ENCODE measurements at regions not wholly inside any gene's neighbourhood (a gene's known extent, or its start where the extent isn't known, plus 50 kb on each side); places are given as distances from the start of the nearest gene placed in this dataset.
"Not testable (repeated sequence)": the region's sequence is repeated elsewhere in the genome, so short reads cannot be mapped to it uniquely, and the experiment has no call there.

DNA sequence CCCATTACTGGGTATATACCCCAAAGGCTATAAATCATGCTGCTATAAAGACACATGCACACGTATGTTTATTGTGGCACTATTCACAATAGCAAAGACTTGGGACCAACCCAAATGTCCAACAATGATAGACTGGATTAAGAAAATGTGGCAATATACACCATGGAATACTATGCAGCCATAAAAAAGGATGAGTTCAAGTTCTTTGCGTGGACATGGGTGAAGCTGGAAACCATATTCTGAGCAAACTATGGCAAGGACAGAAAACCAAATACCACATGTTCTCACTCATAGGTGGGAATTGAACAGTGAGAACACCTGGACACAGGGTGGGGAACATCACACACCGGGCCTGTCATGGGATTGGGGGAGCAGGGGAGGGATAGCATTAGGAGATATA, 54.4 kb upstream of the MUCL1 start:
- DNase-seq = not testable (repeated sequence)

DNA sequence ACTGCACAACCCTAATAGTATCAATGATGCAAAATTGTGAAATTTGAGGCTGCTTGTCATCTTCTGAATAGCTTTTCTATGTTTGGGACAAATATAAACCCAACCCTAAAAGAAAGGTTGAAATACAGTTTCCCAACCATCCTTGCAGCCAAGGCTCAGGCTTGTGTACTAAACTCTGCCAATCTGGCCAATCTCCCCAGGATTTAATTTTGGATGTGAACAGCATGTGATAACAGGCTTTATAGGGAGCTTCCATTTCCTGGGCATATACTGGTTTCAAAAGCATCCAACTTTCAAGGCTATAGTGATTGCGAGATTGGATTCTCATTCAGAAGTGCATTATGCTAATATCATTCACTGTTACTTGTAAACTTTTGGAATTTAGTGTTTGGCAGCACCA, 55.7 kb upstream of the MUCL1 start:
- no peak for DNase-seq

DNA sequence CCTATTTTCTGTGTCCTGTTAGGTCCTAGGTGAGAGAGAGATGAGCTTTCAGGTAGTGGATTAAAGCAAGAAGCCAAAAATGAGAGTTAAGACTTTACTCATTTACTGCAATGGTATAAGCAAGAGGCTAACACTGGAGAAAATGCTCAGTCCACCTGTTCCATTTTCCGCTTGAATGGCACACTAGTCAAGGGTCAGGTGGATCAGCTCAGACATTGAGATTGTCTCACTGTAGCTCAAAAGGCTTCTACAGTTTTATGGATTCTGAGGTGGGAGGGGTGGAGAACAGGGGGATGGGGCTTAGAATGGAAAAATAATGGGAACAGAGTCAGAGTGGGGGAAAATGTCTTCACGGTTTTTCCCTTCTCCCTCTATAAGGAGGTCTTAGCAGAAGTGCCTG, 57.3 kb upstream of the MUCL1 start:
- DNase-seq = no peak

DNA sequence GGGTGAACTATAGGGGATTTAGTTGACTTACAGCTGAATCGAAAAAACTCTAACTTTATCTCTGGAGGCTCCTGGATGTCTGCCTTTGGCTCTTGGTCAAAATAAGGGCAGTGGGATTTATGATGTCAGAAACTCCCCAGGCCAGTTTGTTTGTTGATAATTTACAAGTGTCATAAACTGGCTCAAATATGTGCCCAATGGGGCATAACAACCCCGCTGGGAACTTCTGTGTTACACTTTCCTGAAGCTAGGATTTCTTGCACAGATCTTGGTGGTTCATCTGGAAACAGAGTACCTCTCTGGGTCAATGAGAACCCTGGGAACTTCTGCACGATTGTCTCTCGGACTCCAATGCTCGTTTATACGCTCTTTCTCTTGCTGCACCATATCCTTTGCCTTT, 58.7 kb upstream of the MUCL1 start:
- DNase-seq = no peak

DNA sequence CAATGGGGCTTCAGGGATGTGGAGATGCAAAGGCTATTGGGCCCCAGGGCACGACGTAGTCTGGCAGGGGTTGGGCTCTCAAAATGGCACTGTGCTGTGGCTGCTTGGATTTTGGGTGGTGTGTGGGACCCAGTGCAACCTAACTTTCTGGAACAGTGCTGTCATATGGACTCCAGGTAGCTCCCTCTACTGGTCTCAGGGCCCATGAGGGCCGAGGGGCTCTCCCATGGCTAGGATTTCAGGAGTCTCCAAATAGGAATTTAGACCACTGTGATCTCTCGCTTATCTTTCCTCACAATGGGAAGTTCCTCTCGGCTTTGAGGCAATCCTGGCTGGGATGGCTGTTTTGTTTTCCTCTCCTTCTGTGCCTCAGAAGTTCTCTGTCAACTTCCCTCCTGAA, 68.2 kb upstream of the MUCL1 start:
- no peak for DNase-seq

DNA sequence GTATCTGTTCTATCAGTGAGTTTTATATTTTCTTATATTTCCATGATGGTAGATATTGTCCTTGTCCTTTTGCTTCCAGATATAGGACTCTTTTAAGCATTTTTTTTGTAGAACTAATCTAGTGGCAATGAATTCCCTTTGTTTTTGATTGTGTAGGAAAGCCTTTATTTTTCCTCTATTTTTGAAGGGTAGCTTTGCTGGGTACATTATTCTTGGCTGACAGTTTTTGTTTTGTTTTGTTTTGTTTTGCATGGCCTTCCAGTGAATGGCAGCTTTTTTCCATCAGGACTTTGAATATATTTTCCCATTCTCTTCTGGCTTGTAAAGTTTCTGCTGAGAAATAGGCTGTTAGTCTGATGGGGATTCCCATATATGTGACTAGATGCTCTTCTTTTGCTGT, 70.2 kb upstream of the MUCL1 start:
- no peak for DNase-seq

DNA sequence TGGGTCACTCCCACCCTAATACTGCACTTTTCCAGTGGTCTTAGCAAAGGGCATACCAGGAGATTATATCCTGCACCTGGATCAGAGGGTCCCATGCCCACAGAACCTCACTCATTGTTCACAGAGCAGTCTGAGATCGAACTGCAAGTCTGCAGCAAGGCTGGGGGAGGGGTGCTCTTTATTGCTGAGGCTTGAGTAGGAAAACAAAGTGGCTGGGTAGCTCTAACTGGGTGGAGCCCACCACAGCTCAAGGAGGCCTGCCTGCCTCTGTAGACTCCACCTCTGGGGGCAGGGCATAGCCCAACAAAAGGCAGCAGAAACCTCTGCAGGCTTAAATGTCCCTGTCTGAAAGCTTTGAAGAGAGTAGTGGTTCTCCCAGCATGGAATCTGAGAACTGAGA, 77.3 kb upstream of the MUCL1 start:
- DNase-seq = not testable (repeated sequence)

DNA sequence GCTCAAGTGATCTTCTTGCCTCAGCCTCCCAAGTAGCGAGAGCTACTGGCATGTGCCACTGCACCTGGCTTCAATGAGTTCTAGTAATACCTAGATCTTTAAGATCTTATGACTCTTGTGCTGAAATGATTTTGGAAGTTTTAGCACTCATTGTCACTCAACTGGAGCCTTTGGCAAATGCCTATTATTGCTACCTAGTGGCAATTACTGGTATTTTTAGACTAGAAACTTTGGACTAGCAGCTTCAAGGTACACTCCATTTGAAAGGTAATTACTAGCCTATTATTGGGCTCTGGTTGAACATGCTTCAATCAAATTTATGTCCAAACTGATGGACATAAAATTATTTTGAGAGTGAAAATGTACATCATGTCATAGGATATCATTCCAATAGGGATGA, 80.7 kb upstream of the MUCL1 start:
- DNase-seq = no peak

DNA sequence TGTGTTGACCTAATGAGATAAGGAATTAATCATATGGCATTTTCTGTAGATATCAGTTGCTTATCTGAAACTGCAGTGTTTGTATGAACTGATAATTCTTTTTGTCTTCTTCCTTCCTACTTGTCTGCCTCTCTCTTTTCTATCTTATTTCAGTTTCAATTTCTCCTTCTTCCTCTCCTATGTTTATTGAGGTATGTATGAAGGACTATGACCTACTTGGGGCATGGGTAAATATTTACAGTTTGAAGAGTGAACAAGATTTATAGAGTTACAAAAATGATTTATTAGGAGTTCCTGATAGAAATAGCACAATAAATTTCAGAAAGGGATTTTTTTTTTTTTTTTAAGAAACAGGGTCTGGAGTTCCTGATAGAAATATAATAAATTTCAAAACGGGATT, 88.7 kb upstream of the MUCL1 start:
- no peak for DNase-seq

DNA sequence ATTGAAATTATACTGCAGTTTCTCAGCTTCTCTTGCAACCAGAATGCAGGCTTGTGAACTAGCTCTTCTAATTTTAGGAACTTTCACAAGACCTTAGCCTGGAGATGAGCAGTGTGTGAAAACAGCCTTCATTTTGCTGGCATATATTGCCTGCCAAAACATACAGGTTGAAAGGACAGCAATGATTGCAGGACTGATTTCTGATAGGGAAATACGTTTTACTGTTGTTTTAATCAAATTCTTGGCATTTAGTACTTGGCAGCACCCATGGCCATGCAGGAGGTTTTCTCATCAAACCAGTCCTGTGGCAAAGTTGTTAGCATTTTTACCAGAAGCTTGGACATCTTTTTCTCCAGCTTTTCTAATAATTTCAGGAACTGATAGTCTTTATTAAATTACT, 91.9 kb upstream of the MUCL1 start:
- DNase-seq = no peak

DNA sequence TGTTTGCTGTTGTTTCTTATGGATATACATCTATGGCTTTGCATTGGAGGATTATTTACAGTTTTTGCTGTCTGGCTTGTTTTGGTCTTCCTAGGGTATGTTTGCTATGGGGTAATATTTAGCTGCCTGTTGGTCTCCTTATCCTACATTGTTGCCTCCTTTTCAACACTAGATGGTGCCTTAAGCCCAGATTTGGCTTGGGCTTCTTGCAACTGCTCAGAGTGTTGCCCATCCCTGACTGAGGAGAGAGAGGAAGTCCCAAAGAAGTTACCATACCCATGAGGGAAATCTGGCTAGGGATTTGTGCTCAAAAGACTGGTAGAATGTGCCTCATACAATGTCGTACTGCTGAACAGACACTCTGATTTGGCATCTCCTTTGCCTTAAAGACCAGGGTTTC, 94.6 kb upstream of the MUCL1 start:
- no peak for DNase-seq

DNA sequence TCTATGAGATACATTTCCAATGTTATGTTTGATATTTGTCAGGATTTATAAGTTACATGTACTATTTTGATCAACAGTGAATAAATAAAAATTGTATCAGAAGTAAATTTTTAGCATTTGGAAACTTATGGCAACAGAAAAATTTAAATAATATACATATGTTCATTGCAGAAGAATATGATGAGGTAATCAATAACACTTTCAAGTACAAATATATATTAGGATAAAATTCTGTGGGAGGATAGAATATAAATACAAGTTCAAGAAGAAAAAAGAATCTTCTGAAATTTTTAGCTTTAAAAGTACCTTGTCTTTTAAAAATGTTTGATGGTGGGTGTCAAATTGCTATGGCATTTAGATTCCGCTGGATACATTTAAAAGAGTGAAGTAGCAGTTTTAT, 102.8 kb upstream of the MUCL1 start:
- DNase-seq = no peak

DNA sequence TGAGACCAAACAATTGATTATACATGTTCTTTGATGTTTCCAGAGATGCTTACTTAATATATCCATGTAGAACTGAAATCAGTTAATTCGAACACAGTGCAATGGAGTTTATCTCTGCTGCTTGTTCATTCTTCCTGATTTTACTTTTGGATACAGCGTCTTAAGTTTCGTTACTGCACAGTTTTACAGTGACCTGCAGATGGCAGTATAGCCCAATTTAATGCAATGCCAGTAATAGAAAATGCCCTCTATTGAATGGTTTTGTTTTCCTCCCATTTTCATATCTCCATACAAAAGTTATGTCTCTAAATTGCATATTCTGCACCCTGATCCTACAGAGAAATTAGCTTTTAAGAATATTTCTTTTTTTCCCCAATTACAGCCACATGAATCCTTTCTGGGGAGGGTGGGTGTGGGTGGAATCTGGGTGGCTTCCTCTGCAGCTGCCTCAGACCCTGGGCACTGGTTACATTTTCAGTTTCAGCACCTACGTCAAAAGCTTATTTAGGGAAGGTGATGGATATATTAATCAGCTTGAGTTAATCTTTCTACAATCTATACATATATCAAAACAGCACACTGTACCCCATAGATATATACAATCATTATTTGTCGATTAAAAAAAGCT, 101.1 kb upstream of the DCD start:
- DNase-seq = peak; percentile 22

DNA sequence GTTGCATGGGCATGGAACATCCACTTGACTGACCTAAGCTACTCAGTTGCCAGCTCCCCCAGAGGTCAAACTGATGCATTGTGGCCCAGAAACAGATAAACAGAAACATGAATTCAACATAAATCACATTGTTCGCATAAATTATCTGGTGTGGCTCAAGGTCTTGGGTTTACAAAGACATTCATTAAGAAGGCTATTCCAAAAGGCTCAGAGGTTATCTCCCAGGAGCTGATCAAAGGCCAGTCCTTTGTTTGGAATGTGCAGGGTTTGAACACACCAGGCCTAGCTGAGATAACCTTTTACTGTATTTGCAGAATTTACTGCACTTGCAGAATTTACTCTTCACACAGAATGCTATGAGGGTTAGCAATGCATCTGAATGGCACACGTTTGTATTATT, 96.4 kb upstream of the DCD start:
- no peak for DNase-seq

DNA sequence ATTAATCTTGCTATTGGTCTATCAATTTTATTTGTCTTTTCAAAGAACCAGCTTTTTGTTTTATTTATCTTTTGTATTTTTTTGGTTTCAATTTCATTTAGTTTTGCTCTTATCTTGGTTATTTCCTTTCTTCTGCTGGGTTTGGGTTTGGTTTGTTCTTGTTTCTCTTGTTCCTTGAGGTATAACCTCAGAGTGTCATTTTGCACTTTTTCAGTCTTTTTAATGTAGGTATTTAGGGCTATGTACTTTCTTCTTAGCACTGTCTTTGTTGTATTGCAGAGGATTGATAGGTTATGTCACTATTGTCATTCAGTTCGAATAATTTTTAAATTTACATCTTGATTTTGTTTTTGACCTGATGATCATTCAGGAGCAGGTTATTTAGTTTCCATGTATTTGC, 92.7 kb upstream of the DCD start:
- DNase-seq = no peak

DNA sequence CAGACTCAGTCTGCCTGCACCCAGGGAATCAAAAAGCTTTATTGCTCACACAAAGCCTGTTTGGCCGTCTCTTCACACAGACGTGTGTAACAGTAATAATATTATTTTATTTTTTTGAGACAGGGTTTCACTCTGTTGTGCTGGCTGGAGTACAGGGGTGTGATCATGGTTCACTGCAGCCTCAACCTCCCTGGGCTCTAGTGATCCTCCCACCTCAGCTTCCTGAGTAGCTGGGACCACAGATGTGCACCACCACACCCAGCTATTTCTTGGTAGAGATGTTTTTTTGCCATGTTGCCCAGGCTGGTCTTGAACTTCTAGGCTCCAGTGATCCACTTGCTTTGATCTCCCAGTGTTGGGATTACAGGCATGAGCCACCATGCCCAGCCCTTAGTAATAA, 88.4 kb upstream of the DCD start:
- no peak for DNase-seq

DNA sequence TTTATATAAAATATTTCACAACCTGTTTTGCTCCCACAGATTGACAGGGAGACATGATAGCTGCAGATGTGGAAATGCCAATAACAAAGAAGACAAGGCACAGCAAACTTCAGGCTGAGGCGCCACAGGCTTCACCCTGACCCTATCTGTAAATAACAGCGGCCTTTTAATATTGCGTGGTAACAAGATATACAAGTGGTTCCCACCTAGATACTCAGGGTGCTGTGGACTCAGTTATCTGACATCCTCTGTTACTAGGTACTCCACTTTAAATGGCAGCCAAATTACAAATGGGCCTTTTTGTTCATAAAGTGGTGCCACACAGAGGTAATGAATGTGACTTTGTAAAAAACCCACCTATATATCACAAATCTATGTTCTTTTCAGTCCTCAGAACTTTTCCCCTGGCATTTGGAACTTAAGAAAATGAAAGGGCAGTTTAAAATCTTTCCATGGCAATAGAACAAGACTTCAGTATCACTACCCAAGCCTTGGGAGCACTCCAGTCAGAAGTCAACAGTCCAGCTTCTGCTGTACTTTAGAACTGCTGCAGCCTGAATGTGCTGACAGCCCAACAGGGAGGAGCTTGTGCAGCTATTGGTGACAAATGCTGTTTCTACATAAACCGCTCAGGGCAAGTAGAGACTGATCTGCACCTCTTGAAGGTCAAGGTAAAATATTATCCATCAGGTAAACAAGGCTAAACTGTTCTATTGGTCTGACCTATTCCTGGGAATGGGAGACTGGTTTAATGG, 86.2 kb upstream of the DCD start:
- no peak for DNase-seq

DNA sequence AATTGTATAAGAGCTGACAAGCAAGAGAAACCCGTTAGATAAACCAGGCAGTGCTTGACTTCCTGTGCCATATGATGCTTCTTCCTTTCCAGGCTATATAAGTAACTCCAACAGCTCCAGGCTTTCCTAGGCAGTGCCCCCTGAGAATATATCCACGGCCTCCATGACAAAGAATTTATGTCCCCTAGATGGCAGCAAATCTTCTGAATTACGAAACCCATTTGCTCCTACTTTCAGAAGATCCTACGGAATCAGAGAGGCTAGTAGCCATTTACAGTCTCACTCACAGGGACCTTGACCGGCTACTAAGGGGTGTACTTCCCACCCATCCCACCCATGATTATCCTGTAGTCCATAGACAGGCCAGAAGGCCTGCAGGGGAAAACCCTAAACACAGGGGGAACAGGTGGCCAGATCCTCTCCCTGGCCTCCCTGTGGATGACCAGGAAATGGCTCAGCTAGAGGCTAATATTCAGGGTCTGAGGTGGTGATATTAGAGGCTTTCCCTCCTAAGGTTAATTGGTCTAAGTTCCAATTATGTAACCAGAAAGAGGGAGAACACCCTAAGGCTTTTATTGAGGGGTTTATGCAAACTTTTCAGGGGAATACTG, 77.2 kb upstream of the DCD start:
- DNase-seq = no peak

DNA sequence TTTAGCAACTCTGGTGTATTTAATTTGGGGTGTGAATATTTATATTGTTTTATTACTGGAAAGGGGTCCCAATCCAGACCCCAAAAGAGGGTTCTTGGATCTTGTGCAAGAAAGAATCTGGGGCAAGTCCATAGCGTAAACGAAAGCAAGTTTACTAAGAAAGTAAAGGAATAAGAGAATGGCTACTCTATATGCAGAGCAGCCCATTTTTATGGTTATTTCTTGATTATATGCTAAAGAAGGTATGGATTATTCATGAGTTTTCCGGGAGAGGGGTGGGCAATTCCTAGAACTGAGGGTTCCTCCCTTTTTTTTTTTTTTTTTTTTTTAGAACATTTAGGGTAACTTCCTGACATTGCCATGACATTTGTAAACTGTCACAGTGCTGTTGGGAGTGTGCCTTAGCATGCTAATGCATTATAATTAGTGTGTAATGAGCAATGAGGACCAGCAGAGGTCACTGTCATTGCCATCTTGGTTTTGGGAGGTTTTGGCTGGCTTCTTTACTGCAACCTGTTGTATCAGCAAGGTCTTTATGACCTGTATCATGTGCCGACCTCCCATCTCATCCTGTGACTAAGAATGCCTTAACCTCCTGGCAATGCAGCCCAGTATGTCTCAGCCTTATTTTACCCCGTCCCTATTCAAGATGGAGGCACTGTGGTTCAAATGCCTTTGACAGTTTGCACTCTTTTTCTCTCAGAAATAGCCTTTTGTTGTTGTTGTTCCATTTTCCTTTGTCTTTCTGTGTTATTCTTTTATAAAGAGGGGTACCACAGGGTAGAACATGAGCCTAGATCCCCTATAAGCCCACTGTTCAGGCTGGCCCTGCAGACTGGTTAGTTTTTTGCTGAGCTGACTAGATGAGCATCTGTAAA, 75.5 kb upstream of the DCD start:
- DNase-seq = no peak

DNA sequence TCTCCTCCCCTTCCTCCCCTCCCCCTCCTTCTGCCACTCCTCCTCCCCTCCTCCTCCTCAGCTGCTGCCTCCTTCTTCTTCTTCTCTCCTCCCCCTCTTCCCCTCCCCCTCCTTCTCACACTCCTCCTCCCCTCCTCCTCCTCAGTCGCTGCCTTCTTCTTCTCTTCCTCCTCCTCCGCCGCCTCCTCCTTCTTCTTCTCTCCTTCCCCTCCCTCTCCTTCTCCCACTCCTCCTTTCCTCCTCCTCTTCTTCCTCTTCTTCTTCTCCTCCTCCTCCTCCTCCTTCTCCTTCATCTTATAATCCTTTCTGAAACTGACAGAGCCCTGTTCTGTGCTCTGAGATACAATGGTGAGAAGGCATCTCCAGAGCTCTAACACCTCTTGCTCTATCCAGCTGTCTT, 73.1 kb upstream of the DCD start:
- no peak for DNase-seq

DNA sequence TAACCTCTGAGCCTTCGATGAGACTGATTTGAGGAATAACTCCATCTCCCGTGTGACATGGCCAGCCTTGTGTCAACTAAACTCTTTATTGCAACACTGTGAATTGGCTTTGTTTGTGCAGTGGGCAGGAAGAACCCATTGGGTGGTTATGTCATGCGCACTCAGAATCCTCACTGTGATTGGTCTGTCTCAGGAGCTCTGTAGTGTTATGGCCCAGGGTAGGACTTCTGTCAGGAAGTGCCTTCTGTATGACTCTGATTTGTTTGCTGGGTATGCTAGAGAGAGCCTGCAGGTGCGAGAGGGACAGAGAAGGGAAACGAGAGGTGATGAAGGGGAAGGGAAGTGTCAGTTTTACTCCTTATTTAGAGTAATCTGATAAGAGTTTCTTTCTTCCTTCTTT, 71.5 kb upstream of the DCD start:
- no peak for DNase-seq

DNA sequence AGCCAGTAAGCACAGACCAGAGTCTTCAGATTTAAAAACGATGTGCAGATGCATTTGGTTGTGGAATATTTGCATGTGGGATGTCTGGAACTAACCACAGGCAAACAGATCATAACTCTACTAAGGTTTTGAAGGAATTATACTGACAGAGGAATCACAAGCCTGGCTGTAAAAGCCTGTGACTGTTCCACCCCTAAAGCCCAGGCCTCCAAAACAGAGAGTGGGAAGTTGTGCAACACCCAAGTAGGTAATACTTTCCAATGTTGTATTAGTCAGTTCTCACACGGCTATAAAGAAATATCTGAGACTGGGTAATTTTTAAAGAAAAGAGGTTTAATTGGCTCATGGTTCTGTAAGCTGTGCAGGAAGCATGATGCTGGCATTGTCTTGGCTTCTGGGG, 68.1 kb upstream of the DCD start:
- DNase-seq = no peak

DNA sequence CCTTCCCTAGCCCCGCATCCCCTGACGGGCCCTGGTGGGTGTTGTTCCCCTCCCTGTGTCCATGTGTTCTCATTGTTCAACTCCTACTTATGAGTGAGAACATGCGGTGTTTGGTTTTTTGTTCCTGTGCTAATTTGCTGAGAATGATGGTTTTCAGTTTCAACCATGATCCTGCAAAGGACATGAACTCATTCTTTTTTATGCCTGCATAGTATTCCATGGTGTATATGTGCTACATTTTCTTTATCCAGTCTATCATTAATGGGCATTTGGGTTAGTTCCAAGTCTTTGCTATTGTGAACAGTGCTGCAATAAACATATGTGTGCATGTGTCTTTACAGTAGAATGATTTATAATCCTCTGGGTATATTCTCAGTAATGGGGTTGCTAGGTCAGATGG, 65.7 kb upstream of the DCD start:
- not testable (repeated sequence) for DNase-seq

DNA sequence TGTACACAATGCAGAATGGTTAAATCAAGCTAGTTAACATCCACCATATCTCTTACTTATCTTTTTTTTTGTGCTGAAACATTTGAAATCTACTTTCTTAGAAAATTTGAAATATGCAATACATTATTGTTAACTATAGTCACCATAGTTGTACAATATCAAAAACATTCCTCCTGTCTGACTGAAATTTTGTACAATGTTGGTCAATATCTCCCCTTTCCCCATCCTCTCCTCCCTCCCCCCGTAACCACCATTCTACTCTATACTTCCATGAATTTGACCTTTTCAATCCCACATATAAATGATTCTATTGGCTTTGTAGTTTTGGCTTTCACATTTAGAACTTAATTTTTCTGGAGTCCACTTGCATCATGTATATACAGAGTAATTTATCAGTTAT, 63.5 kb upstream of the DCD start:
- no peak for DNase-seq
